ENCODE measurements at regions not wholly inside any gene's neighbourhood (a gene's known extent, or its start where the extent isn't known, plus 50 kb on each side); places are given as distances from the start of the nearest gene placed in this dataset.

DNA sequence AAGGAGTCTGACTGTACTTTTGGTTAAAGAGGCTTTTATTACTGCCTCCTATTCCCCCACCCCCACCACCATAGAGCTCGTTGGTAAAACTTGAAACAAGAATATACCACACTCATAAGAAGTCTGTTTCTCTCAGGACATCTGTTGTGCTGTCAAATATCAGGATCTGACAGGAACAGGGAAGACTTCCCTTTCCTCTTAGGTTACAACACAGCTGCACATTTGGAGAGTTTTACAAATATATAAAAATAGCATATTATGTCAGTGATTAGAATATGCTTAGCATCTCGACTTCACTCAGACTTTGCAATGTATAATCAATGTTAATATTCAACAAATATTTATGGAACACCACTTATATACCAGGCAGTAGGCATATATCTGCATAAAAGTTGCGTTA, 439.6 kb upstream of the REG3G start:
- TF ChIP-seq POLR2A (IDR thresholded peaks at IDR 0.05) (no peak), CTCF (IDR thresholded peaks at IDR 0.05) (no peak), POLR2AphosphoS5 (IDR thresholded peaks at IDR 0.05) (no peak)

Data from sigmoid colon (tissue), 4 donors.